ENCODE measurements at regions not wholly inside any gene's neighbourhood (a gene's known extent, or its start where the extent isn't known, plus 50 kb on each side); places are given as distances from the start of the nearest gene placed in this dataset.
"Not testable (repeated sequence)": the region's sequence is repeated elsewhere in the genome, so short reads cannot be mapped to it uniquely, and the experiment has no call there.

GRCh38 chr11:134734141-134734845 is 322.3 kb upstream of the B3GAT1 start:
- no peak for DNase-seq (ENCODE audit: low read depth in 3 of 3, low spot score in 1 of 3)

GRCh38 chr11:134733646-134734045 is 321.6 kb upstream of the B3GAT1 start:
- no peak for DNase-seq (ENCODE audit: low read depth in 3 of 3, low spot score in 1 of 3)

GRCh38 chr11:134731213-134731961 is 319.3 kb upstream of the B3GAT1 start:
- DNase-seq (ENCODE audit: low read depth in 3 of 3, low spot score in 1 of 3), result no peak

- DNase-seq (ENCODE audit: low read depth in 3 of 3, low spot score in 1 of 3), result no peak
These were observed 318.6 kb upstream of the B3GAT1 start for GRCh38 chr11:134730561-134731212.

GRCh38 chr11:134730101-134730500 is 318.1 kb upstream of the B3GAT1 start:
- no peak for DNase-seq (ENCODE audit: low read depth in 3 of 3, low spot score in 1 of 3)

GRCh38 chr11:134728186-134728585 is 316.1 kb upstream of the B3GAT1 start:
- no peak for DNase-seq (ENCODE audit: low read depth in 3 of 3, low spot score in 1 of 3)

GRCh38 chr11:134727636-134728035 is 315.6 kb upstream of the B3GAT1 start:
- no peak for DNase-seq (ENCODE audit: low read depth in 3 of 3, low spot score in 1 of 3)

- DNase-seq (ENCODE audit: low read depth in 3 of 3, low spot score in 1 of 3), result no peak
These were observed 315.2 kb upstream of the B3GAT1 start for GRCh38 chr11:134727204-134727603.

- DNase-seq (ENCODE audit: low read depth in 3 of 3, low spot score in 1 of 3), result no peak
These were observed 313.9 kb upstream of the B3GAT1 start for GRCh38 chr11:134725716-134726639.

GRCh38 chr11:134725211-134725610 is 313.2 kb upstream of the B3GAT1 start:
- no peak for DNase-seq (ENCODE audit: low read depth in 3 of 3, low spot score in 1 of 3)

- DNase-seq (ENCODE audit: low read depth in 3 of 3, low spot score in 1 of 3), result no peak
These were observed 312.7 kb upstream of the B3GAT1 start for GRCh38 chr11:134724779-134725140.

- no peak for DNase-seq (ENCODE audit: low read depth in 3 of 3, low spot score in 1 of 3)
These were observed 312.2 kb upstream of the B3GAT1 start for GRCh38 chr11:134724106-134724778.

GRCh38 chr11:134720691-134721070 is 308.6 kb upstream of the B3GAT1 start:
- not testable (repeated sequence) for DNase-seq (ENCODE audit: low read depth in 3 of 3, low spot score in 1 of 3)

GRCh38 chr11:134719940-134720690 is 308.1 kb upstream of the B3GAT1 start:
- not testable (repeated sequence) for DNase-seq (ENCODE audit: low read depth in 3 of 3, low spot score in 1 of 3)

- DNase-seq (ENCODE audit: low read depth in 3 of 3, low spot score in 1 of 3), result no peak
These were observed 307.4 kb upstream of the B3GAT1 start for GRCh38 chr11:134719397-134719796.

- no peak for DNase-seq (ENCODE audit: low read depth in 3 of 3, low spot score in 1 of 3)
These were observed 304.5 kb upstream of the B3GAT1 start for GRCh38 chr11:134716582-134716981.

GRCh38 chr11:134714021-134714656 is 302.1 kb upstream of the B3GAT1 start:
- DNase-seq (ENCODE audit: low read depth in 3 of 3, low spot score in 1 of 3), result no peak

- no peak for DNase-seq (ENCODE audit: low read depth in 3 of 3, low spot score in 1 of 3)
These were observed 300.4 kb upstream of the B3GAT1 start for GRCh38 chr11:134712228-134713145.
